Mesendoderm (in vitro differentiated cells): ENCODE measurements at regions not wholly inside any gene's neighbourhood (a gene's known extent, or its start where the extent isn't known, plus 50 kb on each side); places are given as distances from the start of the nearest gene placed in this dataset.

ENCODE experiments used
- DNase-seq: peaks from one replicate; pipeline ENCODE4 v3.0.0; 2013
- H2AK5ac ChIP-seq: 2 replicates; pipeline ENCODE4 v1.6.1; 2013; ENCODE audit warnings: low read length, inconsistent platforms
- H2BK120ac ChIP-seq: 2 replicates; pipeline ENCODE4 v1.6.1; 2013; ENCODE audit warnings: low read depth, mild to moderate bottlenecking, low read length, moderate library complexity, mixed read lengths
- H2BK15ac ChIP-seq: replicated peaks from 2 replicates; pipeline ENCODE4 v1.6.1; 2013; ENCODE audit warnings: low read depth, mild to moderate bottlenecking, moderate library complexity
- H2BK5ac ChIP-seq: 2 replicates; pipeline ENCODE4 v1.6.1; 2013; ENCODE audit warnings: low read length, inconsistent platforms
- H3K18ac ChIP-seq: 2 replicates; pipeline ENCODE4 v1.6.1; 2013; ENCODE audit warnings: mild to moderate bottlenecking, low read length, mixed read lengths
- H3K23ac ChIP-seq: one replicate; pipeline ENCODE4 v1.6.1; 2013; ENCODE audit warnings: low read length
- H3K27ac ChIP-seq: 2 replicates; pipeline ENCODE4 v1.5.1; 2013; ENCODE audit warnings: low read depth, mild to moderate bottlenecking, inconsistent platforms, low read length, moderate library complexity
- H3K27me3 ChIP-seq: 2 replicates; pipeline ENCODE4 v1.6.1; 2013; ENCODE audit warnings: low read length, control low read depth, mild to moderate bottlenecking, inconsistent platforms; ENCODE audit not compliant: insufficient read depth, poor library complexity
- H3K36me3 ChIP-seq: 2 replicates; pipeline ENCODE4 v1.6.1; 2013; ENCODE audit warnings: low read length, inconsistent platforms; ENCODE audit not compliant: control insufficient read depth, insufficient read depth
- H3K4ac ChIP-seq: one replicate; pipeline ENCODE4 v1.6.1; 2013; ENCODE audit warnings: low read depth, mild to moderate bottlenecking, low read length, moderate library complexity
- H3K4me1 ChIP-seq: 2 replicates; pipeline ENCODE4 v1.6.1; 2013; ENCODE audit warnings: low read depth, low read length, inconsistent platforms; ENCODE audit not compliant: control insufficient read depth
- H3K4me2 ChIP-seq: 2 replicates; pipeline ENCODE4 v1.6.1; 2013; ENCODE audit warnings: low read length
- H3K4me3 ChIP-seq: 2 replicates; pipeline ENCODE4 v1.5.1; 2013; ENCODE audit warnings: mild to moderate bottlenecking, low read length
- H3K56ac ChIP-seq: one replicate; pipeline ENCODE4 v1.6.1; 2013; ENCODE audit warnings: low read length
- H3K79me1 ChIP-seq: 2 replicates; pipeline ENCODE4 v1.6.1; 2013; ENCODE audit warnings: low read length, inconsistent platforms
- H3K79me2 ChIP-seq: 2 replicates; pipeline ENCODE4 v1.6.1; 2013; ENCODE audit warnings: mild to moderate bottlenecking, low read length; ENCODE audit not compliant: control insufficient read depth, insufficient read depth
- H3K9ac ChIP-seq: 2 replicates; pipeline ENCODE4 v1.6.1; 2013; ENCODE audit warnings: low read length, inconsistent platforms
- H4K5ac ChIP-seq: one replicate; pipeline ENCODE4 v1.6.1; 2013; ENCODE audit warnings: low read length
- H4K8ac ChIP-seq: one replicate; pipeline ENCODE4 v1.6.1; 2013; ENCODE audit warnings: low read depth, mild to moderate bottlenecking, control low read depth, low read length, moderate library complexity
- WGBS: extraction: QIAGEN DNeasy Blood & Tissue Kit; methylation state at CpG from one replicate; pipeline ENCODE4 v1.1.7; 2013; ENCODE audit warnings: low lambda C conversion rate, missing lambda C conversion rate; ENCODE audit not compliant: insufficient coverage; ENCODE audit errors: extremely low coverage; 5-methylcytosine and 5-hydroxymethylcytosine counted together

DNA sequence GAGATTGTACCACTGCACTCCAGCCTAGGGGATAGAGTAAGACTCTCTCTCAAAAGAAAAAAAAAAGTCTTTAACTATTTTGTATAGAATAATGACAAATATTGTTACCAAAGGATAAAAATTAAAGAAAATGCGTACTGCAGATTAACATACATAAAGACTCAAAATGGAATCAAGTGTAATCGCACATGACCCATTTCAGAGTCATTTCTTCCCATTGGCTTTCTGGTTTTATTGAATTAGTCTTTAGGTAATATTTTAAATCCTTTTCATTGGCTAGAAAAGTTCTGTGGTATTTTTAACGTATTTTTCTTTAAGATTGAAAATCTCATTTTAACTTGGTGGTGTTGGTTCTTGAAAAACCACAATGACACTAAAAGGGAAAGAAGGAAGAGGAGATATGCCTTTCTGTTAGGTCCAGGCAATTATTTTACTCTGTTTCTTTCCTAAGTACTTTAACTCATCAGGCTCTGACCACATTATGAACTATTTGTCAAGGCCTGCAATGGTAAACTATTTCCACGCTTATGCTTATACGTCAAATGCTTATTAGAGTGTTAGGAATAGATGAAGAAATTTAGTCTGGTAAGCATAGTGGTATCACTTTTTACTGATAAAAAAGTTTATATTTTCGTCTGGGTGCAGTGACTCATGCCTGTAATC is 52.3 kb downstream of the PLEKHG1 start:
- Histone ChIP-seq H3K36me3 (no peaks in the 10 kb centered on the region), H3K18ac (no peak overlapping the region), H2BK5ac (no peak overlapping the region), H2BK120ac (no peak overlapping the region), H3K79me2 (no peaks in the 10 kb centered on the region), H2BK15ac (no peak overlapping the region), H3K9ac (no peak overlapping the region), H3K27me3 (no peaks in the 10 kb centered on the region), H4K5ac (no peak overlapping the region), H3K4ac (no peak overlapping the region), H3K79me1 (no peaks in the 10 kb centered on the region), H3K4me1 (no peaks in the 10 kb centered on the region), H3K56ac (no peak overlapping the region), H3K27ac (no peak overlapping the region), H4K8ac (no peak overlapping the region), H3K23ac (no peak overlapping the region), H3K4me2 (no peak overlapping the region), H3K4me3 (no peak overlapping the region), H2AK5ac (no peak overlapping the region)
- no CpG with 5 or more reads among the region's 6 CpGs for whole genome bisulfite sequencing
- DNase-seq: no peak

DNA sequence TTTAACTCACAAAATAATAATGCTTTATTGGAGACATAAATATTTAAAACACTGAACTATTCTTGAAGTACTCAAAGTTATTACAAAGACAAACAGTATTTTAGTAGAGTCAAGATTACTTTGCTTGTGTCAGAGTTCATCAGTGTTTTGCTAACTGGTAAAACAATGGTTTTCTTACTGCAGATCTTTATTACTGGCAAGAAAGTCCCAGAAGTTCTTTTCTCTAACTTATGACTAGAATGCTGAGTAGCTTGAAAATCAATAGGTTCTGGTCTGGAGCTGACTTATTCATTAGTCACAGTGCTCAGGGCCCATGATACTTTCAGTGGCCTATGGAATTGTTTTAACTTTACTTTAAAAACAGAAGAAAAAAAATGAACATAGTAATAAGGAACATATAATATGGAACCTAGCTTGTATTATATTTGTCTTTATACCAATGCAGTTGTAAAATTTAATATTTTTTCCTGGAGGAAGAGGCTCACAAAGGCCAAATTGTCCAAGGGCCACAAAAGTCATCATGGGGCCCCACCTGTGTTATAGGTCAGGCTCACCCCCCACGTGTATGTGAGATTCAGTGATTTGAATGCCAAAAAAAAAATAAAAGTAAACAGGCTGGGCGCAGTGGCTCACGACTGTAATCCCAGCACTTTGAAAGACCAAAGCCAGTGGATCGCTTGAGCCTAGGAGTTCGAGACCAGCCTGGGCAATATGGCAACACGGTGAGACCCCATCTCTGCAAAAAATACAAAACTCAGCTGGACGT is 53.3 kb downstream of the PLEKHG1 start:
- Histone ChIP-seq H3K23ac (no peak overlapping the region), H3K79me1 (no peaks in the 10 kb centered on the region), H3K27me3 (no peaks in the 10 kb centered on the region), H3K36me3 (no peaks in the 10 kb centered on the region), H2BK15ac (no peak overlapping the region), H3K79me2 (no peaks in the 10 kb centered on the region), H3K4me2 (no peak overlapping the region), H3K18ac (no peak overlapping the region), H4K8ac (no peak overlapping the region), H2AK5ac (no peak overlapping the region), H3K4ac (no peak overlapping the region), H3K9ac (no peak overlapping the region), H3K4me1 (no peaks in the 10 kb centered on the region), H2BK120ac (no peak overlapping the region), H3K56ac (no peak overlapping the region), H4K5ac (no peak overlapping the region), H2BK5ac (no peak overlapping the region), H3K4me3 (no peak overlapping the region), H3K27ac (no peak overlapping the region)
- DNase-seq: no peak
- no CpG with 5 or more reads among the region's 7 CpGs for WGBS

DNA sequence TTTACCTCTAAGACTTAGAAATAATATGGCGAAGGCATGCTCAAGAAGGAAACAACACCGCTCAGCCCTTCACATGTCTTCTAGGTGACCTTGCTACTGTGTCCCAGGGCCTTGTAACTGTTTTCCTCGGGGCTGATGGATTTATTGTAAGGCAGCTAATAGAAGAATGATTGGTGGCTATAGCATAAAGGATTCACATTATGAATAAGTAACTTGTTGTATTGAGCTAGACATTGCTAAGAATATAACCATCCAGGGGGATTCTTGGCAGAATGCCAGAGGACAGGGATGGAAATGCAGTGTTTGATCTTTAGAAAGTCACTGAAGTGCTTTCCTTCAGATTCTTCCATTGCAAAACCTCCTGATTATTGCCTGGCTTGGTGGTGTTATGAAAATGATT is 54.9 kb downstream of the PLEKHG1 start:
- Histone ChIP-seq H3K4me1 (no peaks in the 10 kb centered on the region), H3K79me2 (no peaks in the 10 kb centered on the region), H3K23ac (no peak overlapping the region), H3K56ac (no peak overlapping the region), H4K5ac (no peak overlapping the region), H2BK15ac (no peak overlapping the region), H3K4me3 (no peak overlapping the region), H3K27ac (no peak overlapping the region), H3K9ac (no peak overlapping the region), H3K4ac (no peak overlapping the region), H2BK120ac (no peak overlapping the region), H3K36me3 (no peaks in the 10 kb centered on the region), H3K18ac (no peak overlapping the region), H4K8ac (no peak overlapping the region), H2AK5ac (no peak overlapping the region), H3K27me3 (no peaks in the 10 kb centered on the region), H3K79me1 (no peaks in the 10 kb centered on the region), H3K4me2 (no peak overlapping the region), H2BK5ac (no peak overlapping the region)
- DNase-seq: no peak
- WGBS: no CpG with 5 or more reads among the region's 3 CpGs

DNA sequence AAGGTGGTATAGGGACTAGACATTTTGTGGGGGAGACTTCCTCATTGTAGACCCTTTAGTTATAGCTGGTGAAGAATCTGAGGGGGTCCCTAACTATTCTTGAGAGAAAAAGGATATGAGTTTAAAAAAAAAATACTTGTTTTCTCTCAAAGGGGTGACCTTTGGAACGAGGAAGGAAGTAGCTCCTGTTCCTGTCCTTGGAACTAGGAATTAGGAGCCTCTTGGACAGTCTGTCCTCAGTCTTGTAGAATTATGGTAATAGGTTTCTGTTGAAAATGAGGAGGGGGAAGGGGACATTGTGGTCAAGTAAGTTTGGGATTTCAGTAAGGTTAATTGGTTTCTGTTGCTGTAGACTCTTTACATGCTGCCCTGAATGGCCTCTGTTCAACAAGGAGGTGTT is 56.5 kb downstream of the PLEKHG1 start:
- Histone ChIP-seq H3K27ac (no peak overlapping the region), H3K79me1 (no peaks in the 10 kb centered on the region), H4K8ac (no peak overlapping the region), H3K36me3 (no peaks in the 10 kb centered on the region), H3K18ac (no peak overlapping the region), H2BK120ac (no peak overlapping the region), H3K27me3 (no peaks in the 10 kb centered on the region), H3K9ac (no peak overlapping the region), H2AK5ac (no peak overlapping the region), H2BK5ac (no peak overlapping the region), H3K56ac (no peak overlapping the region), H3K79me2 (no peaks in the 10 kb centered on the region), H4K5ac (no peak overlapping the region), H3K4ac (no peak overlapping the region), H3K23ac (no peak overlapping the region), H3K4me1 (no peaks in the 10 kb centered on the region), H3K4me2 (no peak overlapping the region), H2BK15ac (no peak overlapping the region), H3K4me3 (no peak overlapping the region)
- no CpG with 5 or more reads among the region's 1 CpG for WGBS
- no peak for DNase-seq

DNA sequence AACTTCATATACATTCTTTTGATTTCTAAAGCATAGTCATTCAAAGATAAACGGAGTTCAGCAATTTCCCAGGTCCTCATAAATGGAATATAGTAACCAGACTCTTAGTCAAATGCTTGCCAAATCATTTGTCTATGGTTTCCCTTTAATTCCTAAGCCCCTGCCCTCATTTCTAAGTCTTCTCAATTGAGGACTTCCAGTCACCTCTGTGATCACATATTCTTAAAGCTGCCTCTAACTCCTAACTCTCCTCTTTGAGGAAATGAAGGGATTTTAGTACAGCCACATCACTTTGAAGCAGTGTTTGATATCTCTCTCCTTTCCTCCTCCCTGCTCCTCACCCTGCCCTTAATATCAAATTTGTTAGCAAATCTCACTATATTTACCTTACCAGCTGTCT is 58.7 kb downstream of the PLEKHG1 start:
- Histone ChIP-seq H4K5ac (no peak overlapping the region), H3K4me1 (no peaks in the 10 kb centered on the region), H2BK15ac (no peak overlapping the region), H3K27ac (no peak overlapping the region), H4K8ac (no peak overlapping the region), H3K4me2 (no peak overlapping the region), H3K4me3 (no peak overlapping the region), H2BK120ac (no peak overlapping the region), H3K56ac (no peak overlapping the region), H3K9ac (no peak overlapping the region), H3K4ac (no peak overlapping the region), H3K18ac (no peak overlapping the region), H3K79me1 (no peaks in the 10 kb centered on the region), H2AK5ac (no peak overlapping the region), H3K27me3 (no peaks in the 10 kb centered on the region), H3K23ac (no peak overlapping the region), H3K79me2 (no peaks in the 10 kb centered on the region), H2BK5ac (no peak overlapping the region), H3K36me3 (no peaks in the 10 kb centered on the region)
- DNase-seq: no peak
- no CpG with 5 or more reads among the region's 1 CpG for WGBS
